Stimulated activated naive CD8-positive, alpha-beta T cell treated with anti-CD3 and anti-CD28 coated beads, Interleukin-15, amount 100 ng/mL, for 72 hours (primary cell): ENCODE measurements at regions not wholly inside any gene's neighbourhood (a gene's known extent, or its start where the extent isn't known, plus 50 kb on each side); places are given as distances from the start of the nearest gene placed in this dataset.

ENCODE experiments used
- ATAC-seq: fragments of 150-1000 bp; cut with Tn5 transposase; 2 replicates; pipeline ENCODE4 v1.10.0; 2021; ENCODE audit warnings: mild to moderate bottlenecking, moderate library complexity
- DNase-seq, 2 donors: peaks; one replicate each; pipeline ENCODE4 v3.0.0; 2021 to 2022
- H3K27ac Mint-ChIP-seq, 2 donors: one replicate each; pipeline ENCODE4 v1.8.0; 2022; ENCODE audit warnings: mild to moderate bottlenecking in 2 of 2, mixed read lengths in 2 of 2, moderate library complexity in 2 of 2
- H3K27me3 Mint-ChIP-seq: one replicate; pipeline ENCODE4 v1.8.0; 2022; ENCODE audit warnings: mixed read lengths
- H3K4me1 Mint-ChIP-seq: one replicate; pipeline ENCODE4 v1.8.0; 2022; ENCODE audit warnings: mild to moderate bottlenecking, mixed read lengths
- H3K4me3 Mint-ChIP-seq, 2 donors: one replicate each; pipeline ENCODE4 v1.8.0; 2022; ENCODE audit warnings: mild to moderate bottlenecking in 2 of 2, mixed read lengths in 2 of 2, moderate library complexity in 1 of 2
- H3K9me3 Mint-ChIP-seq, 2 donors: one replicate each; pipeline ENCODE4 v1.8.0; 2022; ENCODE audit warnings: mixed read lengths in 2 of 2

DNA sequence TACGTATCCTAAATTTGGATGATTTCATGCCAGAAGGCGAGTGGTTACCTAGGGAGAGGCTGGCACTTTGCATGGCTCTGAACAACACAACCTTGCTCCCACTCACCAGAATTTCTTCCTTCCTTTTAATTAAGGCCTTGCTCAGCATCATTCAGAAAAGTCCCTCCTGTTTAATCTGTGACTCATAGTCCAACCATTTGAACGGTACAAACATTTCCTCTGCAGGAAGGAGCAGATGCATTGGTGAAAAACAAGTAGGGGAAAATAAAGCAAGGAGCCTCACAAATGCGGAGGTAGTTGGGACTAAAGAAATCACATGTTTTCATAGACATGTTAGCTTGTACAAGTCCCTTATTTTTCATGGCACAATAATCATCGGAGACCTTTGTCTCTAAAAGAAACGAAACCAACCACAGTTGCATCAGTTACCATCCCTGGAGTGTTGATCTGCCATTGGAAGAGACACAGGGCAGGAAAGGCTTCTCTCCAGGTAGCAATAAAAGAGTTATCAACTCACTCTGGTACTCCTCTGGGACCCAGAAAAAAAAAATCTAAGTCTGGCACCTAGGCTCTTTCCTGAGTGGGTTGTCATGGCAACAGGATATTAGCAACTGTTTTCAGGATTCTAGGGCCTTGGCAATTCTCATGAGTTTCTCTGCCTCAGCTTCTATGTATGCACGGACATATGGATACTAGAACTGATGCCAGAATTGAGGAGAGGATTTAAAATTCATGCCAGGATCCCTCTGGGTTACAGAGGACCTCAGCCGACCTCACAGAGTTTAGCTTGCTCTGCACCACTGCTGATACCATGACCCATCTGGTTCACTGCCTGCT lies 255.4 kb upstream of the ARPP21 start:
- DNase-seq (no peak), ATAC-seq (no peak)
- H3K9me3 Mint-ChIP-seq = peaks cover 0 to 6% of the 10 kb centered on the region in 2 donors
- H3K27ac Mint-ChIP-seq = no peak overlapping the region
- no peaks in the 10 kb centered on the region for H3K27me3 Mint-ChIP-seq
- no peaks in the 10 kb centered on the region for H3K4me1 Mint-ChIP-seq
- H3K4me3 Mint-ChIP-seq = no peak overlapping the region

- no peak for DNase-seq
- ATAC-seq = no peak
- H3K4me3 Mint-ChIP-seq = no peak overlapping the region
- H3K27me3 Mint-ChIP-seq = no peaks in the 10 kb centered on the region
- no peak overlapping the region for H3K27ac Mint-ChIP-seq
- peaks cover 0 to 6% of the 10 kb centered on the region in 2 donors for H3K9me3 Mint-ChIP-seq
- H3K4me1 Mint-ChIP-seq = no peaks in the 10 kb centered on the region
Measured at GRCh38 chr3:35385271-35385670, 254.1 kb upstream of the ARPP21 start.

GRCh38 chr3:35389907-35390306 lies 249.4 kb upstream of the ARPP21 start:
- no peaks in the 10 kb centered on the region for H3K4me1 Mint-ChIP-seq
- DNase-seq = no peak
- no peak for ATAC-seq

DNA sequence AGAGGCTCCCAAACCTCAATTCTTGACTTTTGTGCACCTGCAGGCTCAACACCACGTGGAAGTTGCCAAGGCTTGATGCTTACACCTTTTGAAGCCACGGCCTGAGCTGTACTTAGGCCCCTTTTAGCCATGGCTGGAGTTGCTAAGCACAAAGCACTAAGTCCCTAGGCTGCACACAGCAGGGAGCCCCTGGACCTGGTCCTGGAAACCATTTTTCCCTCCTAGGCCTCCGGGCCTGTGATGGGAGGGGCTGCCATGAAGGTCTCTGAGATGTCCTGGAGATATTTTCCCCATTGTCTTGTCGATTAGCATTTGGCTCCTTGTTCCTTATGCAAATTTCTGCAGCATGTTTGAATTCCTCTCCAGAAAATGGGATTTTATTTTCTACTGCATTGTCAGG lies 247.1 kb upstream of the ARPP21 start:
- ATAC-seq = no peak
- DNase-seq = no peak
- Mint-ChIP-seq H3K4me3 (no peak overlapping the region), H3K4me1 (no peaks in the 10 kb centered on the region), H3K27me3 (no peaks in the 10 kb centered on the region), H3K27ac (no peak overlapping the region), H3K9me3 (peaks cover 13 to 15% of the 10 kb centered on the region in 2 donors)

More at GRCh38 chr3:35389907-35390306, 249.4 kb upstream of the ARPP21 start:
- Mint-ChIP-seq H3K4me3 (no peak overlapping the region), H3K27me3 (no peaks in the 10 kb centered on the region), H3K9me3 (peaks cover 13 to 15% of the 10 kb centered on the region in 2 donors), H3K27ac (no peak overlapping the region)

DNA sequence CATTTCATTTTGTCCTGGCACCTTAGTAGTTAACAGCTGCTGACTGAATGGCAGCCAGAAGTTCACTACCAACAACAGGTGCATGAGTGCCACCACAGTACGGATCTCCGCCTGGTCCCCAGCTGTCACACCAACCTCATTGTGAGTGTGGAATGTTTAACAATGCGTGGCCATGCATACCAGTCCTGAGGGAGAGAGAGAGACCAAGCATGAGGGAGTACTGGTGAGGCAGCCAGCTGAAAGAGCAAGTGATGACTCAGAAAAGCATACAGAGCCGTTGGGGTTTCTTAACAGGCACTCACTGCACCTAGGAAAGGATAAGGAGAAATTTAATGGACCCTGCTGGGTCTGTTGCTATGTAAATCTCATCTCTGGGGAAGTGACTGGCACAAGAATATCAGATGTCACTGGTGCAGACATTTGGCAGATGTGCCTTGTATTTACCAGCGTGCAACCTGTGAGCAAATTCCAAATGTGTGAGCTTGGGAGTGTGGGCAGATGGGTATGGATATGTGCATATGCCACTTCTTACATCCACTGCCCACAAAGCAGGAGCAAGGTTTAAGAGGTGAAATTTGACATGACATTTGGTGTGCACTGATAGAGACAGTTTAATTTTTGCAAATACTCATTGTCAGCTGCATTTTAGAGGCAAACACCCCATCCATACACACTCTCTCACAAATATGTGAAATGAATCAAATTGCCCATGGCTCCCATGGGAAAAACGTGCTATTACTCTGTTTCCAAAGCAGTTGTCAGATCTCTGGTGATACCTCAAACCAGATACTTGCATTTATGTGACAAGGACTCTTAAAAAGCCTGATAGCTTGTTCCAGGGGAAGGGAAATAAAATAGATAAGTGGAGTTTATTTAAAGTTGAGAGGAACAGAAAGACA lies 245.2 kb upstream of the ARPP21 start:
- Mint-ChIP-seq H3K4me3 (no peak overlapping the region), H3K4me1 (no peaks in the 10 kb centered on the region), H3K27ac (no peak overlapping the region), H3K9me3 (peaks cover 18 to 19% of the 10 kb centered on the region in 2 donors), H3K27me3 (no peaks in the 10 kb centered on the region)
- DNase-seq = no peak
- no peak for ATAC-seq

- Mint-ChIP-seq H3K4me3 (no peak overlapping the region), H3K27ac (no peak overlapping the region), H3K4me1 (no peaks in the 10 kb centered on the region), H3K27me3 (no peaks in the 10 kb centered on the region), H3K9me3 (peaks cover 18 to 23% of the 10 kb centered on the region in 2 donors)
- no peak for ATAC-seq
- no peak for DNase-seq
Measured at GRCh38 chr3:35394905-35395304, 244.4 kb upstream of the ARPP21 start.

DNA sequence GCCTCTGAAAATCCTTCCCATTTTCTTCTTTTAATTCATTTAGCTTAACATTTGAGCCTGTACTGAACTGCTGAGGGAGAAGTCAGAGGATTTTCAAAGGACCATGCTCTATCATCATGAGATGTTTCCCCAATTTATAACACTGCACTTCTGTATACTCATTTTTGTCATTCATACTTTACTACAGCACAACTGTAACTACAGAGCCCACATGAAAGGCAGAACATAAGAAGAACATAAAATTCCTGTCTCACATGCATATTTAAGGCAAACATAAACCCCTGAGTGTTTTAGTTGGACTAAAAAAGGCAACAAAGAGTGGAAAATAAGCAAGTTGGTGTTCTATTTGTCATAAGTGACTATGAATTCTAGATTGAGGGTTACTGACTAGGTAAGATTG lies 237.7 kb upstream of the ARPP21 start:
- DNase-seq (no peak), ATAC-seq (no peak)
- Mint-ChIP-seq H3K27me3 (no peaks in the 10 kb centered on the region), H3K4me3 (no peak overlapping the region), H3K9me3 (peaks cover 8% of the 10 kb centered on the region in 2 donors), H3K27ac (no peak overlapping the region), H3K4me1 (no peaks in the 10 kb centered on the region)

GRCh38 chr3:35404571-35404970 lies 234.8 kb upstream of the ARPP21 start:
- no peaks in the 10 kb centered on the region for H3K4me1 Mint-ChIP-seq
- no peak for ATAC-seq
- H3K27me3 Mint-ChIP-seq = no peaks in the 10 kb centered on the region
- H3K9me3 Mint-ChIP-seq = peaks cover 0 to 3% of the 10 kb centered on the region in 2 donors
- H3K4me3 Mint-ChIP-seq = no peak overlapping the region
- H3K27ac Mint-ChIP-seq = no peak overlapping the region
- no peak for DNase-seq

- Mint-ChIP-seq H3K9me3 (peaks cover 0 to 6% of the 10 kb centered on the region in 2 donors), H3K27ac (no peak overlapping the region), H3K4me3 (no peak overlapping the region), H3K4me1 (no peaks in the 10 kb centered on the region), H3K27me3 (no peaks in the 10 kb centered on the region)
- DNase-seq (no peak), ATAC-seq (no peak)
Measured at GRCh38 chr3:35408882-35409281, 230.4 kb upstream of the ARPP21 start.

GRCh38 chr3:35409991-35410390 lies 229.3 kb upstream of the ARPP21 start:
- DNase-seq (no peak), ATAC-seq (no peak)
- H3K4me1 Mint-ChIP-seq = no peaks in the 10 kb centered on the region
- H3K27me3 Mint-ChIP-seq = no peaks in the 10 kb centered on the region
- no peak overlapping the region for H3K4me3 Mint-ChIP-seq
- peaks cover 0 to 7% of the 10 kb centered on the region in 2 donors for H3K9me3 Mint-ChIP-seq
- no peak overlapping the region for H3K27ac Mint-ChIP-seq

DNA sequence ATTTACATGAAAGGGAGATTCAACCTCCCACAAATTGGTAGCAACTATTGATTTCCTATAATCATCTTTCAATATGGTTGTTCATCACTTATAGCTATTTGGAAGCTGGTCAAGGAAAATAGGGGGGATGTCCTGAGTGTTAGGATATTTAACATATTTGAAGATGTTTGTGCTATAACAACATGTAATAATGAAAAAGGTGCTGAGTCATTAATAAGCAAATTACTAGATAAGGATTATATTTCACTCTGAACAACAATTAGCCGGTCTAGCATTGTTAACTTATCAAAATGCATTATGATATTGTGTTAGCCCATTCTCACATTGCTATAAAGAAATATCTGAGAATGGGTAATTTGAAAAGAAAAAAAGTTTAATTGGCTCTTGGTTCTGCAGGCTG lies 225.8 kb upstream of the ARPP21 start:
- no peak for ATAC-seq
- no peak for DNase-seq
- Mint-ChIP-seq H3K27ac (peak overlapping the region in 1 of 2 donors; percentile 60), H3K4me1 (no peaks in the 10 kb centered on the region), H3K27me3 (no peaks in the 10 kb centered on the region), H3K4me3 (no peak overlapping the region), H3K9me3 (peaks cover 0 to 4% of the 10 kb centered on the region in 2 donors)

DNA sequence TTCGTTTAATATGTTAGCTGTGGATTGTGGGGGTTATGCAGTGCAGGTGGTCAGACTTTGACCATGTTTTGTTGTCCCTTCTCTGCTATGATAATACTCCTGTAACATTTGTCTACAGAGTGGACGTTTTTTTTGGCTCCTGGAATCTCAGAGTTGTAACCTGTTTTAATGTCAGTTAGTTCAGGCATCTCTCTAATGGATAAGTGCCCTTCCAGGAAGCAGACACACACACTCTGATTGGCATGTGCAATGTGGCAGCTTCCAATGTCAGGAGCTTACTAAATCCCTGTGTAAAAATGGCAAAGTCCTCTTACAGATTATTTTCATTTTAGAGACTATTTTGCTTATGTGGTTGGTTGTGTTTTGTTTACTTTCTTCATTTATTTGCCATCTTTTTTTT lies 222.2 kb upstream of the ARPP21 start:
- no peak for DNase-seq
- Mint-ChIP-seq H3K9me3 (peaks cover 0 to 4% of the 10 kb centered on the region in 2 donors), H3K4me1 (no peaks in the 10 kb centered on the region), H3K27me3 (no peaks in the 10 kb centered on the region), H3K27ac (no peak overlapping the region), H3K4me3 (no peak overlapping the region)
- ATAC-seq = no peak

DNA sequence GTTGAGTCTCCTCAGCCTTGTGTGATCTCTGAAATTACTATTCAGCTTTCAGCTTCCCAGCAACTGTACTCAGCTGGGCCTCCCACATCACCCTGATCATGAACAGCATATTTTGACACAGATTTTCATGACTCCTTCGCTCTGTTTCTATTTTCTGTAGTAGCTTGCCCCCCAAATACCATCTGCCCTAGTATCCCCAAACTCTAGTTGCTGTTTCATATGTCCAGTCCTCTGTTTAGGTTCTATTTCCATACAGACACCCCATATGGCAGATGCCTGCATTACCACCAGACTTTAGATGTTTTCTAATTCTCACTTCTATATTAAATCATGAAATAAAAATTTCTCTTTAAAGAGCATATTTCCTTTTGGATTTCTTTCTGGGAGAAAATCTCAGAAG lies 217.2 kb upstream of the ARPP21 start:
- H3K9me3 Mint-ChIP-seq = no peaks in the 10 kb centered on the region
- no peak overlapping the region for H3K27ac Mint-ChIP-seq
- ATAC-seq (no peak), DNase-seq (no peak)
- H3K4me3 Mint-ChIP-seq = no peak overlapping the region
- H3K4me1 Mint-ChIP-seq = no peaks in the 10 kb centered on the region
- H3K27me3 Mint-ChIP-seq = no peaks in the 10 kb centered on the region

GRCh38 chr3:35422836-35423601 lies 216.3 kb upstream of the ARPP21 start:
- no peaks in the 10 kb centered on the region for H3K9me3 Mint-ChIP-seq
- no peak overlapping the region for H3K4me3 Mint-ChIP-seq
- ATAC-seq = no peak
- no peak overlapping the region for H3K27ac Mint-ChIP-seq
- no peak for DNase-seq
- H3K27me3 Mint-ChIP-seq = no peaks in the 10 kb centered on the region
- H3K4me1 Mint-ChIP-seq = no peaks in the 10 kb centered on the region

- Mint-ChIP-seq H3K4me3 (no peak overlapping the region), H3K27ac (no peak overlapping the region), H3K27me3 (no peaks in the 10 kb centered on the region), H3K9me3 (no peaks in the 10 kb centered on the region), H3K4me1 (no peaks in the 10 kb centered on the region)
- DNase-seq (no peak), ATAC-seq (no peak)
Measured at GRCh38 chr3:35426366-35426958, 212.9 kb upstream of the ARPP21 start.
